ENCODE measurements at regions not wholly inside any gene's neighbourhood (a gene's known extent, or its start where the extent isn't known, plus 50 kb on each side); places are given as distances from the start of the nearest gene placed in this dataset.

GRCh38 chr4:41883988-41884734 is 51.1 kb upstream of the TMEM33 start:
- no peak for DNase-seq

GRCh38 chr4:41882625-41883347 is 52.4 kb upstream of the TMEM33 start:
- peak; percentile 9 for DNase-seq

- DNase-seq, result no peak
These were observed 53.1 kb upstream of the TMEM33 start for GRCh38 chr4:41881981-41882624.

- DNase-seq, result no peak
These were observed 54.1 kb upstream of the TMEM33 start for GRCh38 chr4:41880840-41881831.

GRCh38 chr4:41880022-41880837 is 55.0 kb upstream of the TMEM33 start:
- no peak for DNase-seq

- no peak for DNase-seq
These were observed 55.7 kb upstream of the TMEM33 start for GRCh38 chr4:41879552-41879951.

GRCh38 chr4:41878991-41879491 is 56.2 kb upstream of the TMEM33 start:
- no peak for DNase-seq

- DNase-seq, result no peak
These were observed 56.9 kb upstream of the TMEM33 start for GRCh38 chr4:41878170-41878969.

GRCh38 chr4:41877020-41877796 is 58.0 kb upstream of the TMEM33 start:
- DNase-seq, result no peak

- DNase-seq, result no peak
These were observed 60.4 kb upstream of the TMEM33 start for GRCh38 chr4:41874873-41875272.

- no peak for DNase-seq
These were observed 60.8 kb upstream of the TMEM33 start for GRCh38 chr4:41874398-41874797.

GRCh38 chr4:41873380-41874295 is 61.6 kb upstream of the TMEM33 start:
- DNase-seq, result no peak

GRCh38 chr4:41870035-41870434 is 65.2 kb upstream of the TMEM33 start:
- DNase-seq, result no peak

GRCh38 chr4:41866799-41867677 is 68.2 kb upstream of the TMEM33 start:
- DNase-seq, result no peak

GRCh38 chr4:41865981-41866798 is 69.0 kb upstream of the TMEM33 start:
- no peak for DNase-seq

- no peak for DNase-seq
These were observed 69.8 kb upstream of the TMEM33 start for GRCh38 chr4:41865306-41865980.

Data from skin of body (tissue), 1 donor.